NCI-H2081 (cell line): ENCODE measurements at regions not wholly inside any gene's neighbourhood (a gene's known extent, or its start where the extent isn't known, plus 50 kb on each side); places are given as distances from the start of the nearest gene placed in this dataset.
"Not testable (repeated sequence)": the region's sequence is repeated elsewhere in the genome, so short reads cannot be mapped to it uniquely, and the experiment has no call there.

Experiments used
- DNase-seq, 2 experiments: peaks; one replicate each; lab custom pipeline; 2025; lab: John Stamatoyannopoulos, UW

- DNase-seq = no peak
Observed at GRCh38 chr18:42474577-42474976, 519.5 kb downstream of the PIK3C3 start.

GRCh38 chr18:42475157-42475556 lies 520.1 kb downstream of the PIK3C3 start:
- no peak for DNase-seq

- no peak for DNase-seq
Observed at GRCh38 chr18:42477267-42477666, 522.2 kb downstream of the PIK3C3 start.

- DNase-seq = peak in 1 of 2 experiments; percentile 64
Observed at GRCh38 chr18:42480441-42480840, 525.4 kb downstream of the PIK3C3 start.

GRCh38 chr18:42484648-42485047 lies 529.6 kb downstream of the PIK3C3 start:
- no peak for DNase-seq

- no peak for DNase-seq
Observed at GRCh38 chr18:42486271-42486670, 531.2 kb downstream of the PIK3C3 start.

GRCh38 chr18:42508683-42509296 lies 553.8 kb downstream of the PIK3C3 start:
- peak in 1 of 2 experiments; percentile 37 for DNase-seq

GRCh38 chr18:42509750-42510415 lies 554.8 kb downstream of the PIK3C3 start:
- no peak for DNase-seq

- no peak for DNase-seq
Observed at GRCh38 chr18:42510540-42510939, 555.5 kb downstream of the PIK3C3 start.

- DNase-seq = no peak
Observed at GRCh38 chr18:42513441-42513840, 558.4 kb downstream of the PIK3C3 start.

- no peak for DNase-seq
Observed at GRCh38 chr18:42514512-42514911, 559.5 kb downstream of the PIK3C3 start.

- no peak for DNase-seq
Observed at GRCh38 chr18:42517896-42518295, 562.9 kb downstream of the PIK3C3 start.

GRCh38 chr18:42518331-42518730 lies 563.3 kb downstream of the PIK3C3 start:
- not testable (repeated sequence) for DNase-seq

GRCh38 chr18:42520138-42520537 lies 565.1 kb downstream of the PIK3C3 start:
- DNase-seq = no peak

- DNase-seq = peak in 1 of 2 experiments; percentile 45
Observed at GRCh38 chr18:42525905-42526304, 570.9 kb downstream of the PIK3C3 start.

GRCh38 chr18:42527766-42528165 lies 572.7 kb downstream of the PIK3C3 start:
- no peak for DNase-seq

GRCh38 chr18:42530276-42530675 lies 575.2 kb downstream of the PIK3C3 start:
- no peak for DNase-seq

GRCh38 chr18:42532119-42532518 lies 577.1 kb downstream of the PIK3C3 start:
- DNase-seq = no peak

- no peak for DNase-seq
Observed at GRCh38 chr18:42533009-42533575, 578.1 kb downstream of the PIK3C3 start.

- DNase-seq = no peak
Observed at GRCh38 chr18:42533616-42534015, 578.6 kb downstream of the PIK3C3 start.

GRCh38 chr18:42534313-42534712 lies 579.3 kb downstream of the PIK3C3 start:
- peak; percentile 19 to 26 for DNase-seq

GRCh38 chr18:42536442-42536841 lies 579.0 kb downstream of the RIT2 start:
- no peak for DNase-seq

GRCh38 chr18:42537291-42537690 lies 578.2 kb downstream of the RIT2 start:
- DNase-seq = no peak
